ENCODE measurements at regions not wholly inside any gene's neighbourhood (a gene's known extent, or its start where the extent isn't known, plus 50 kb on each side); places are given as distances from the start of the nearest gene placed in this dataset.

- Histone ChIP-seq H3K4me1 (ENCODE audit: control insufficient read depth, insufficient read depth, low read length) (peaks cover 4% of the 10 kb centered on the region), H3K27me3 (replicated peaks; ENCODE audit: control insufficient read depth, insufficient read depth, low read length) (no peaks in the 10 kb centered on the region), H3K9ac (ENCODE audit: low read length) (no peak overlapping the region), H3K4me3 (ENCODE audit: low read length) (no peak overlapping the region), H3K9me3 (ENCODE audit: control insufficient read depth, low read length) (no peaks in the 10 kb centered on the region), H3K36me3 (ENCODE audit: control insufficient read depth, insufficient read depth, low read length, severe bottlenecking) (no peaks in the 10 kb centered on the region)
- no peak for DNase-seq (ENCODE audit: low read depth)
These were observed 587.5 kb downstream of the MAFB start for GRCh38 chr20:40101560-40101959.

- Histone ChIP-seq H3K9me3 (ENCODE audit: control insufficient read depth, low read length) (no peaks in the 10 kb centered on the region), H3K4me3 (ENCODE audit: low read length) (no peak overlapping the region), H3K36me3 (ENCODE audit: control insufficient read depth, insufficient read depth, low read length, severe bottlenecking) (no peaks in the 10 kb centered on the region), H3K9ac (ENCODE audit: low read length) (no peak overlapping the region), H3K4me1 (ENCODE audit: control insufficient read depth, insufficient read depth, low read length) (peaks cover 4% of the 10 kb centered on the region), H3K27me3 (replicated peaks; ENCODE audit: control insufficient read depth, insufficient read depth, low read length) (no peaks in the 10 kb centered on the region)
- no peak for DNase-seq (ENCODE audit: low read depth)
These were observed 588.8 kb downstream of the MAFB start for GRCh38 chr20:40100261-40100660.

- H3K9me3 ChIP-seq (ENCODE audit: control insufficient read depth, low read length): peaks cover 8% of the 10 kb centered on the region
- no peaks in the 10 kb centered on the region for H3K27me3 ChIP-seq (replicated peaks; ENCODE audit: control insufficient read depth, insufficient read depth, low read length)
- H3K9ac ChIP-seq (ENCODE audit: low read length): no peak overlapping the region
- H3K4me3 ChIP-seq (ENCODE audit: low read length): no peak overlapping the region
- no peak for DNase-seq (ENCODE audit: low read depth)
- H3K4me1 ChIP-seq (ENCODE audit: control insufficient read depth, insufficient read depth, low read length): peaks cover 22% of the 10 kb centered on the region
- H3K36me3 ChIP-seq (ENCODE audit: control insufficient read depth, insufficient read depth, low read length, severe bottlenecking): no peaks in the 10 kb centered on the region
These were observed 598.8 kb downstream of the MAFB start for GRCh38 chr20:40090236-40090635.

GRCh38 chr20:40087496-40087895 is 601.5 kb downstream of the MAFB start:
- H3K27me3 ChIP-seq (replicated peaks; ENCODE audit: control insufficient read depth, insufficient read depth, low read length): no peaks in the 10 kb centered on the region
- DNase-seq (ENCODE audit: low read depth): no peak
- H3K9ac ChIP-seq (ENCODE audit: low read length): peak overlapping the region; percentile 33
- H3K4me1 ChIP-seq (ENCODE audit: control insufficient read depth, insufficient read depth, low read length): peaks cover 22% of the 10 kb centered on the region
- H3K9me3 ChIP-seq (ENCODE audit: control insufficient read depth, low read length): peaks cover 8% of the 10 kb centered on the region
- H3K4me3 ChIP-seq (ENCODE audit: low read length): no peak overlapping the region
- H3K36me3 ChIP-seq (ENCODE audit: control insufficient read depth, insufficient read depth, low read length, severe bottlenecking): no peaks in the 10 kb centered on the region

- no peak overlapping the region for H3K9ac ChIP-seq (ENCODE audit: low read length)
- no peaks in the 10 kb centered on the region for H3K36me3 ChIP-seq (ENCODE audit: control insufficient read depth, insufficient read depth, low read length, severe bottlenecking)
- H3K4me3 ChIP-seq (ENCODE audit: low read length): no peak overlapping the region
- no peak for DNase-seq (ENCODE audit: low read depth)
- H3K4me1 ChIP-seq (ENCODE audit: control insufficient read depth, insufficient read depth, low read length): peaks cover 22% of the 10 kb centered on the region
- H3K27me3 ChIP-seq (replicated peaks; ENCODE audit: control insufficient read depth, insufficient read depth, low read length): no peaks in the 10 kb centered on the region
- no peaks in the 10 kb centered on the region for H3K9me3 ChIP-seq (ENCODE audit: control insufficient read depth, low read length)
These were observed 603.5 kb downstream of the MAFB start for GRCh38 chr20:40085513-40085912.

GRCh38 chr20:40082436-40082835 is 606.6 kb downstream of the MAFB start:
- Histone ChIP-seq H3K9me3 (ENCODE audit: control insufficient read depth, low read length) (no peaks in the 10 kb centered on the region), H3K4me3 (ENCODE audit: low read length) (no peak overlapping the region), H3K36me3 (ENCODE audit: control insufficient read depth, insufficient read depth, low read length, severe bottlenecking) (no peaks in the 10 kb centered on the region), H3K27me3 (replicated peaks; ENCODE audit: control insufficient read depth, insufficient read depth, low read length) (no peaks in the 10 kb centered on the region), H3K9ac (ENCODE audit: low read length) (no peak overlapping the region), H3K4me1 (ENCODE audit: control insufficient read depth, insufficient read depth, low read length) (peaks cover 7% of the 10 kb centered on the region)
- no peak for DNase-seq (ENCODE audit: low read depth)

GRCh38 chr20:40081653-40082052 is 607.4 kb downstream of the MAFB start:
- H3K9me3 ChIP-seq (ENCODE audit: control insufficient read depth, low read length): no peaks in the 10 kb centered on the region
- no peak overlapping the region for H3K4me3 ChIP-seq (ENCODE audit: low read length)
- H3K4me1 ChIP-seq (ENCODE audit: control insufficient read depth, insufficient read depth, low read length): no peaks in the 10 kb centered on the region
- no peak overlapping the region for H3K9ac ChIP-seq (ENCODE audit: low read length)
- H3K36me3 ChIP-seq (ENCODE audit: control insufficient read depth, insufficient read depth, low read length, severe bottlenecking): no peaks in the 10 kb centered on the region
- no peaks in the 10 kb centered on the region for H3K27me3 ChIP-seq (replicated peaks; ENCODE audit: control insufficient read depth, insufficient read depth, low read length)
- no peak for DNase-seq (ENCODE audit: low read depth)

- Histone ChIP-seq H3K4me1 (ENCODE audit: control insufficient read depth, insufficient read depth, low read length) (no peaks in the 10 kb centered on the region), H3K27me3 (replicated peaks; ENCODE audit: control insufficient read depth, insufficient read depth, low read length) (no peaks in the 10 kb centered on the region), H3K9me3 (ENCODE audit: control insufficient read depth, low read length) (no peaks in the 10 kb centered on the region), H3K9ac (ENCODE audit: low read length) (no peak overlapping the region), H3K4me3 (ENCODE audit: low read length) (no peak overlapping the region), H3K36me3 (ENCODE audit: control insufficient read depth, insufficient read depth, low read length, severe bottlenecking) (no peaks in the 10 kb centered on the region)
- DNase-seq (ENCODE audit: low read depth): no peak
These were observed 608.9 kb downstream of the MAFB start for GRCh38 chr20:40080041-40080652.

- peaks cover 10% of the 10 kb centered on the region for H3K4me1 ChIP-seq (ENCODE audit: control insufficient read depth, insufficient read depth, low read length)
- no peaks in the 10 kb centered on the region for H3K36me3 ChIP-seq (ENCODE audit: control insufficient read depth, insufficient read depth, low read length, severe bottlenecking)
- peaks cover 13% of the 10 kb centered on the region for H3K9me3 ChIP-seq (ENCODE audit: control insufficient read depth, low read length)
- no peaks in the 10 kb centered on the region for H3K27me3 ChIP-seq (replicated peaks; ENCODE audit: control insufficient read depth, insufficient read depth, low read length)
- no peak overlapping the region for H3K9ac ChIP-seq (ENCODE audit: low read length)
- H3K4me3 ChIP-seq (ENCODE audit: low read length): no peak overlapping the region
- DNase-seq (ENCODE audit: low read depth): no peak
These were observed 615.4 kb downstream of the MAFB start for GRCh38 chr20:40073535-40074111.

GRCh38 chr20:40072907-40073306 is 616.1 kb downstream of the MAFB start:
- DNase-seq (ENCODE audit: low read depth): no peak
- Histone ChIP-seq H3K36me3 (ENCODE audit: control insufficient read depth, insufficient read depth, low read length, severe bottlenecking) (no peaks in the 10 kb centered on the region), H3K4me3 (ENCODE audit: low read length) (no peak overlapping the region), H3K4me1 (ENCODE audit: control insufficient read depth, insufficient read depth, low read length) (peaks cover 10% of the 10 kb centered on the region), H3K9me3 (ENCODE audit: control insufficient read depth, low read length) (peaks cover 17% of the 10 kb centered on the region), H3K27me3 (replicated peaks; ENCODE audit: control insufficient read depth, insufficient read depth, low read length) (no peaks in the 10 kb centered on the region), H3K9ac (ENCODE audit: low read length) (no peak overlapping the region)

GRCh38 chr20:40056171-40056570 is 632.9 kb downstream of the MAFB start:
- H3K9ac ChIP-seq (ENCODE audit: low read length): no peak overlapping the region
- no peak for DNase-seq (ENCODE audit: low read depth)
- peaks cover 2% of the 10 kb centered on the region for H3K4me1 ChIP-seq (ENCODE audit: control insufficient read depth, insufficient read depth, low read length)
- H3K9me3 ChIP-seq (ENCODE audit: control insufficient read depth, low read length): peaks cover 16% of the 10 kb centered on the region
- no peak overlapping the region for H3K4me3 ChIP-seq (ENCODE audit: low read length)
- no peaks in the 10 kb centered on the region for H3K36me3 ChIP-seq (ENCODE audit: control insufficient read depth, insufficient read depth, low read length, severe bottlenecking)
- no peaks in the 10 kb centered on the region for H3K27me3 ChIP-seq (replicated peaks; ENCODE audit: control insufficient read depth, insufficient read depth, low read length)

- Histone ChIP-seq H3K36me3 (ENCODE audit: control insufficient read depth, insufficient read depth, low read length, severe bottlenecking) (no peaks in the 10 kb centered on the region), H3K9me3 (ENCODE audit: control insufficient read depth, low read length) (peaks cover 11% of the 10 kb centered on the region), H3K9ac (ENCODE audit: low read length) (no peak overlapping the region), H3K4me3 (ENCODE audit: low read length) (no peak overlapping the region), H3K27me3 (replicated peaks; ENCODE audit: control insufficient read depth, insufficient read depth, low read length) (no peaks in the 10 kb centered on the region), H3K4me1 (ENCODE audit: control insufficient read depth, insufficient read depth, low read length) (peaks cover 2% of the 10 kb centered on the region)
- no peak for DNase-seq (ENCODE audit: low read depth)
These were observed 633.3 kb downstream of the MAFB start for GRCh38 chr20:40055711-40056110.

Data from adipocyte (in vitro differentiated cells).